Activated CD8-positive, alpha-beta T cell treated with anti-CD3 and anti-CD28 coated beads for 36 hours (primary cell): ENCODE measurements at regions not wholly inside any gene's neighbourhood (a gene's known extent, or its start where the extent isn't known, plus 50 kb on each side); places are given as distances from the start of the nearest gene placed in this dataset.

Experiments
- ATAC-seq: fragments of 200-7000 bp; cut with Tn5 transposase; one replicate; pipeline ENCODE4 v1.10.0; 2021; ENCODE audit warnings: mild to moderate bottlenecking, moderate library complexity
- CTCF ChIA-PET: fragments of 350-600 bp; sonication (Branson Sonifier 250); formaldehyde crosslinking; loops from one replicate; lab custom pipeline; 2021; ENCODE audit warnings: antibody characterized with exemption; lab: Charles Lee
- POLR2A ChIA-PET: fragments of 350-600 bp; sonication (Branson Sonifier 250); formaldehyde crosslinking; loops from one replicate; lab custom pipeline; 2021; ENCODE audit warnings: antibody characterized with exemption; lab: Charles Lee
- DNase-seq: peaks from one replicate; pipeline ENCODE4 v3.0.0-alpha.2; 2020
- H3K27ac Mint-ChIP-seq: one replicate; pipeline ENCODE4 v1.8.0; 2021; ENCODE audit warnings: mild to moderate bottlenecking, mixed read lengths
- H3K27me3 Mint-ChIP-seq: one replicate; pipeline ENCODE4 v1.8.0; 2021; ENCODE audit warnings: mixed read lengths
- H3K36me3 Mint-ChIP-seq: one replicate; pipeline ENCODE4 v1.8.0; 2021; ENCODE audit warnings: low read depth, mixed read lengths
- H3K4me1 Mint-ChIP-seq: one replicate; pipeline ENCODE4 v1.8.0; 2021; ENCODE audit warnings: low read depth, mixed read lengths
- H3K4me3 Mint-ChIP-seq: one replicate; pipeline ENCODE4 v1.8.0; 2021; ENCODE audit warnings: mild to moderate bottlenecking, moderate library complexity, mixed read lengths
- H3K9me3 Mint-ChIP-seq: one replicate; pipeline ENCODE4 v1.8.0; 2021; ENCODE audit warnings: mixed read lengths
- CTCF ChIP-seq: fragments of 200-600 bp; IDR thresholded peaks from one replicate; pipeline ENCODE4 v1.8.0; 2022; ENCODE audit warnings: antibody characterized with exemption, mild to moderate bottlenecking
- intact Hi-C: fragments of 100-400 bp; cut with micrococcal nuclease; formaldehyde crosslinking; loops from one replicate; pipeline ENCODE4 v1.10.0; 2022

GRCh38 chr20:20778676-20779075 lies 66.2 kb upstream of the RALGAPA2 start:
- H3K4me1 Mint-ChIP-seq: no peaks in the 10 kb centered on the region
- no peaks in the 10 kb centered on the region for H3K9me3 Mint-ChIP-seq
- no peak overlapping the region for H3K4me3 Mint-ChIP-seq
- DNase-seq: no peak
- H3K27ac Mint-ChIP-seq: no peak overlapping the region
- ChIA-PET CTCF (no interaction called here), POLR2A (no interaction called here)
- H3K27me3 Mint-ChIP-seq: peaks cover 9% of the 10 kb centered on the region
- TF ChIP-seq CTCF: no peak
- H3K36me3 Mint-ChIP-seq: no peaks in the 10 kb centered on the region
- intact Hi-C loops: no loop called here
- ATAC-seq: no peak

- Mint-ChIP-seq H3K27me3 (peaks cover 20% of the 10 kb centered on the region), H3K4me3 (no peak overlapping the region), H3K36me3 (no peaks in the 10 kb centered on the region), H3K4me1 (peaks cover 2% of the 10 kb centered on the region), H3K9me3 (peaks cover 2% of the 10 kb centered on the region), H3K27ac (no peak overlapping the region)
- TF ChIP-seq CTCF: no peak
- ChIA-PET CTCF (no interaction called here), POLR2A (no interaction called here)
- intact Hi-C loops: no loop called here
- DNase-seq (no peak), ATAC-seq (no peak)
Measured at GRCh38 chr20:20772497-20773085, 60.1 kb upstream of the RALGAPA2 start.

- ATAC-seq (no peak), DNase-seq (no peak)
- Mint-ChIP-seq H3K4me3 (no peak overlapping the region), H3K27ac (no peak overlapping the region), H3K36me3 (no peaks in the 10 kb centered on the region), H3K9me3 (peaks cover 2% of the 10 kb centered on the region), H3K4me1 (peaks cover 2% of the 10 kb centered on the region), H3K27me3 (peaks cover 12% of the 10 kb centered on the region)
- POLR2A ChIA-PET: no interaction called here
- no peak for TF ChIP-seq CTCF
- CTCF ChIA-PET: interaction anchor here (1.5 kb wide), 1 partner anchor 92 kb away, joined by 5 read pairs; no protein-coding TSS in a partner anchor
- intact Hi-C loops: no loop called here
Measured at GRCh38 chr20:20768202-20768815, 55.9 kb upstream of the RALGAPA2 start.

- Mint-ChIP-seq H3K27ac (no peak overlapping the region), H3K9me3 (peaks cover 2% of the 10 kb centered on the region), H3K27me3 (peaks cover 11% of the 10 kb centered on the region), H3K4me3 (no peak overlapping the region), H3K4me1 (peaks cover 2% of the 10 kb centered on the region), H3K36me3 (no peaks in the 10 kb centered on the region)
- no peak for ATAC-seq
- ChIA-PET CTCF (interaction anchor here (1.5 kb wide), 1 partner anchor 52 kb away, joined by 4 read pairs; no protein-coding TSS in a partner anchor), POLR2A (no interaction called here)
- intact Hi-C loops: no loop called here
- TF ChIP-seq CTCF: no peak
- no peak for DNase-seq
Measured at GRCh38 chr20:20765696-20766365, 53.4 kb upstream of the RALGAPA2 start.

GRCh38 chr20:20763650-20764049 lies 51.2 kb upstream of the RALGAPA2 start:
- Mint-ChIP-seq H3K4me3 (no peak overlapping the region), H3K4me1 (no peaks in the 10 kb centered on the region), H3K36me3 (no peaks in the 10 kb centered on the region), H3K9me3 (no peaks in the 10 kb centered on the region), H3K27ac (no peak overlapping the region), H3K27me3 (peaks cover 4% of the 10 kb centered on the region)
- ATAC-seq (no peak), DNase-seq (no peak)
- ChIA-PET POLR2A (no interaction called here), CTCF (no interaction called here)
- TF ChIP-seq CTCF: no peak
- intact Hi-C loops: no loop called here
